GM12873 (cell line): ENCODE measurements at regions not wholly inside any gene's neighbourhood (a gene's known extent, or its start where the extent isn't known, plus 50 kb on each side); places are given as distances from the start of the nearest gene placed in this dataset.

ENCODE experiments used
- TF ChIP-seq, protein P1 (sequence below): IDR thresholded peaks from 2 replicates; pipeline ENCODE4 v1.5.1; 2012; ENCODE audit warnings: low read depth, mild to moderate bottlenecking, moderate library complexity, low read length, control low read depth; ENCODE audit not compliant: insufficient read depth; ENCODE audit errors: missing control alignments

DNA sequence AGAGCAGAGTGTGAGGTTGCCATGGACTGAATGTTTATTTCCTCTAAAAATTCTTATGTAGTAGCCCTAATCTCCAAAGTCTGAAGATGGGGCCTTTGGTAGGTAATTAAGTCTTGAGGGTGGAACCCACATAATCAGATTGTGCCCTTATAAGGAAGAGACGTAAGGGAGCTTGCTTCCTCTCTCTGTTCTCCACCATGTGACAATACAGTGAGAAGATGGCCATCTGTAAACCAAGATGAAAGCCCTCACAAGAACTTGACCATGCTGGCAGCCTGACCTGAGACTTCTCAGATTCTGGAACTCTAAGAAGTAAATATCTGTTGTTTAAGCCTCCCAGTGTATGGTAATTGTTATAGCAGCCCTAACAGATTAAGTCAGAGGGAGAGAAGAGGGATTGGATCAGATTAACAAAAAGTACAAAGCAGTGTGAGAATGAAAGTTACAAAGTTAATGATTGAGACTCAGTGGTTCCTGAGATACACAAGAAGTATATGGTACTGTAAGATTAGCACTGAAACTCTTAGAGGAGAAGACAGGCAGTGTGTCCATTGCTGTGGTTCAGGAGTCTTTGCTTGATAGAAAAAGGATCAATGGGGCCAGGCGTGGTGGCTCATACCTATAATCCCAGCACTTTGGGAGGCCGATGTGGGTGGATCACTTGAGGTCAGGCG is 82.5 kb upstream of the GC start:
- TF ChIP-seq, protein P1, sequence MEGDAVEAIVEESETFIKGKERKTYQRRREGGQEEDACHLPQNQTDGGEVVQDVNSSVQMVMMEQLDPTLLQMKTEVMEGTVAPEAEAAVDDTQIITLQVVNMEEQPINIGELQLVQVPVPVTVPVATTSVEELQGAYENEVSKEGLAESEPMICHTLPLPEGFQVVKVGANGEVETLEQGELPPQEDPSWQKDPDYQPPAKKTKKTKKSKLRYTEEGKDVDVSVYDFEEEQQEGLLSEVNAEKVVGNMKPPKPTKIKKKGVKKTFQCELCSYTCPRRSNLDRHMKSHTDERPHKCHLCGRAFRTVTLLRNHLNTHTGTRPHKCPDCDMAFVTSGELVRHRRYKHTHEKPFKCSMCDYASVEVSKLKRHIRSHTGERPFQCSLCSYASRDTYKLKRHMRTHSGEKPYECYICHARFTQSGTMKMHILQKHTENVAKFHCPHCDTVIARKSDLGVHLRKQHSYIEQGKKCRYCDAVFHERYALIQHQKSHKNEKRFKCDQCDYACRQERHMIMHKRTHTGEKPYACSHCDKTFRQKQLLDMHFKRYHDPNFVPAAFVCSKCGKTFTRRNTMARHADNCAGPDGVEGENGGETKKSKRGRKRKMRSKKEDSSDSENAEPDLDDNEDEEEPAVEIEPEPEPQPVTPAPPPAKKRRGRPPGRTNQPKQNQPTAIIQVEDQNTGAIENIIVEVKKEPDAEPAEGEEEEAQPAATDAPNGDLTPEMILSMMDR: no peak

DNA sequence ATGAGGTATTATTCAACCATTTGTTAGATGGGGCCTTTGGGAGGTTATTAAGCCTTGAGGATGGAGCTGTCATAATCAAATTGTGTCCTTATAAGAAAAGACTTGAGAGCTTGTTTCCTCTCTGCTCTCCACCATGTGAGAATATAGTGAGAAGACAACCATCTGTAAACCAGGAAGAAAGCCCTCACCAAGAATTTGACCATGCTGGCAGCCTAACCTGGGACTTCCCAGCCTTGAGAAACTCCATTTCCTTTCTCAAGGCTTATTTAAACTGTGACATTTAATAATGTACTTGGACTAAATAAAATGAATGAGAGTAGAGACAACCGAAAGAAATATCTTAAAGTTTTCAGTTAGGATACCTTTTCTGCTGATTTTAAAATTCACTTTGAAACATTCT is 83.7 kb upstream of the GC start:
- TF ChIP-seq, protein P1: no peak

DNA sequence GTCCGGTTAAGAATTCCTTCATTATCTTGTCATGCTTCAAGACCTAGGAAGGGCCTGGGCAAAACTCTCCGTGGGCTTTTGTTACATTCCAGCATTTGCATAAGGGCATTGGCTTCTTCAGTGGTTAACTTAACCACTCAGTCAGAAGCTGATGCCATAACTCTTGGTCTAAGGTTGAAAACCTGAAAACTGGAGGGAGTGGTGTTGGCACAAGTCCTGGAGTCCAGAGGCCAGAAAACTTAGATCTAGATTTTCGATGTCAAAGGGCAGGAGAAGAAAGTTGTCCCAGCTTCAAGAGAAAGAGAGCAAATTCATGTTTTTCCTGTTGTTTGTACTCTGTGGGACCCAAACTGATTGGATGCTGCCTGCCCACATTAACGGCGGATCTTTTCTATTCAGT is 86.6 kb upstream of the GC start:
- TF ChIP-seq, protein P1: no peak

DNA sequence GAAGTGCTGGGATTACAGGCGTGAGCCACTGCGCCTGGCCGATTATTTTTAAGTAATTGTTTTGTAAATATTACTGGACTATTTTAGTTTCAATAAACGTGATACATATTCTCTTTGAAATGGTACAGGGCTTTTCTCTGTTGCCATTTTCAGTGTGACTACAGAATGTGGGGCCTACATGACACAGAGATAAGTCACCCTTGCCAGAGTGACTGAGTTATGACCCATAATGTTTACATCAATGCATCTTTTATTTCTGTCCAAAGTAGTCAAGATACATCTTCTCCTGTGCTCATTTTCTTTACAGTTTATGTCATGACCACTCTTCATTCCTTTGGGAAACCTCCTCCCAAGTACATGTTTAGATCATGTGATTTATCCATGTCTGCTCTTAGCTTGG is 88.3 kb upstream of the GC start:
- TF ChIP-seq, protein P1: no peak

DNA sequence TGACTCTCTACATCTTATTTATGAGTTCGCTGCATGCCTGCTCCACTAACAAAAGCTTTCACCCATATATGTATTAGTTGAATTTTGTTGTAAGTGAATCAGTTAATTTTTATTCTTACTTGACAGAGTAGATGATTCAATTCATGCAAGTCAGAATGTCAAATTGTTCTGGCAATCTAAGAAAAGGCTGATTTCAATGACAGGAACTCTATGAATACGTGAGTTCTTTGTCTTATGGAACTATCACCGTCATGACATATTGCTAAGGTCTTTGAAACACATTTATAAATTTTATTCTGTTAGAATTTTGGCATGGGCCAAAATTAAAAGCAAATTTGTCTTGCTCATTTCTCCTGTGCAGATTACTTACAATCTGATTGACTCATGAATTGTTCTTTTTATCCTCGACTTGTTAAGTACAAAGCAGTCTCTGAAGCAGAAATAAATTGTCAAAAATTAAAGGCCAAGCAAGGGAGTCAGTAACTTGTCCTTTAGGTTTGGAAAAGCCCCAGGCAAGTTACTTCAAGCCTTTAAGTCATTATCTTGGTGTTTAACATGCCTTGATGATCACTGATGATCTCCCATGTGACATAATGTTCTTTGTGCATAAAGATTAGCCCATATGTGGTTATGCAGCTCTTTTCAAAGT is 89.0 kb upstream of the GC start:
- TF ChIP-seq, protein P1: no peak

DNA sequence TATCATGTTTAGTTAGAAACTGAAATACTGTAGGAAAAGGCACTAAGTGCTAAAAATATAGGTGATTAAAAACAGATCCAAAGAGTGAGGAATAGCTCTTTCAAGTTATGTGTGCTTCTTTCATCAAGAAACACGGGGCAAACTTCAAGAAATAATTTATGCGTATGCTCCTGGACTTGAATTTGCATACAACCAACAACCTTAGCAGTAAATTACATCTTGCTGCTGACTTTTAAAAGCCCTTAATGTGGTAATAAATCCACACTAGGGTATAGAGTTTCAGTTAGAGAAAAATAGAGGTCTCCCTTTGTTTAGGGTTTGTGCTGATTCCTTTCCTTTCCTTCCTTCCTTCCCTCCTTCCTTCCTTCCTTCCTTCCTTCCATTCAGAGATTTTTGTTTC is 94.5 kb upstream of the GC start:
- TF ChIP-seq, protein P1: no peak

DNA sequence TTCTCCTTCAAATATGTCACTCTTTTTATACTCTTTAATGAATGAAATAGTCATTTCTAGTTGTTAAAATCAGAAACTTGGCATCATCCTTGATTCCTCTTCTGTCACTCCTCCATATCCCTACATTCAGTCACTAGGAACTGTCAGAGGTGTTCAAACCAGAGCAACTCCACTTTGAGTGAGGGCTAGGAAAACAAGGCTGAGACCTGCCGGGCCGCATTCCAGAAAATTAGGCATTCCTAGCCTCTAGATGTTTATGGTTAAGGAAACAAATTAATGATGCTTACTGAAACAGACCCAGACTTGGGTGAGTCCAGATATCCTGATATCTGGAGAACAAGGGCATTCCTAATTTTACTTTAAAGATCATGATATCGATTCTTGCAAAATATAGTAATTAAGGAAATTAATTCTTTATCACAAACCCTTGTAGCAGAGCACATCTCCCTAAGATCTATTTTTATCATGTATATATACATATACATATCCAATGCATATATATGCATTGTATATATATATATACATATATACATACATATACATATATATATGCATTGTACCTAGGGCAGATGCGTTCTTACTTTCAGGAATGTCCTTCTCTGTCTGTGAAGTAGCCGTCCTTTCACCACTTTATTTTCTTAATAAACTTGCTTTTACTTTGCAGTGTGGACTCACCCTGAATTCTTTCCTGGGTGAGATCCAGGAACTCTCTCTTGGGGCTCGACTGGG is 98.4 kb upstream of the GC start:
- TF ChIP-seq, protein P1: no peak
